H9 (cell line): ENCODE measurements at regions not wholly inside any gene's neighbourhood (a gene's known extent, or its start where the extent isn't known, plus 50 kb on each side); places are given as distances from the start of the nearest gene placed in this dataset.

Experiments used
- DNase-seq: peaks from one replicate; pipeline ENCODE4 v3.0.0-alpha.2; 2017
- H2AFZ ChIP-seq: one replicate; pipeline ENCODE4 v1.6.1; 2013; ENCODE audit warnings: mild to moderate bottlenecking, low read length, control low read depth, moderate library complexity
- H2AK5ac ChIP-seq: 2 replicates; pipeline ENCODE4 v1.6.1; 2013; ENCODE audit warnings: low read length, control low read depth, mixed read lengths; ENCODE audit not compliant: insufficient read length
- H2BK120ac ChIP-seq: one replicate; pipeline ENCODE4 v1.6.1; 2013; ENCODE audit warnings: low read depth, mild to moderate bottlenecking, low read length, control low read depth, inconsistent platforms; ENCODE audit not compliant: poor library complexity, severe bottlenecking
- H2BK12ac ChIP-seq: 2 replicates; pipeline ENCODE4 v1.6.1; 2013; ENCODE audit warnings: low read length, control low read depth, mixed read lengths, low read depth; ENCODE audit not compliant: insufficient read length
- H2BK15ac ChIP-seq: 2 replicates; pipeline ENCODE4 v1.6.1; 2013; ENCODE audit warnings: low read depth, low read length, control low read depth
- H2BK20ac ChIP-seq: one replicate; pipeline ENCODE4 v1.6.1; 2013; ENCODE audit warnings: low read depth, mild to moderate bottlenecking, low read length, control low read depth, inconsistent platforms; ENCODE audit not compliant: poor library complexity, severe bottlenecking
- H2BK5ac ChIP-seq: 2 replicates; pipeline ENCODE4 v1.6.1; 2013; ENCODE audit warnings: low read length, control low read depth, mixed read lengths; ENCODE audit not compliant: insufficient read length
- H3K14ac ChIP-seq: 2 replicates; pipeline ENCODE4 v1.6.1; 2013; ENCODE audit warnings: low read length, control low read depth; ENCODE audit not compliant: insufficient read depth
- H3K18ac ChIP-seq: 2 replicates; pipeline ENCODE4 v1.6.1; 2013; ENCODE audit warnings: low read depth, mild to moderate bottlenecking, mixed read lengths, low read length, control low read depth; ENCODE audit not compliant: insufficient read length
- H3K23ac ChIP-seq: 2 replicates; pipeline ENCODE4 v1.6.1; 2013; ENCODE audit warnings: low read length, control low read depth, mixed read lengths, low read depth; ENCODE audit not compliant: insufficient read length
- H3K23me2 ChIP-seq: 2 replicates; pipeline ENCODE4 v1.6.1; 2013; ENCODE audit warnings: low read depth, mild to moderate bottlenecking, mixed read lengths, low read length, control low read depth; ENCODE audit not compliant: insufficient read length, poor library complexity, severe bottlenecking
- H3K27ac ChIP-seq: 2 replicates; pipeline ENCODE4 v1.5.1; 2013; ENCODE audit warnings: low read length, control low read depth, mixed read lengths, low read depth; ENCODE audit not compliant: insufficient read length
- H3K27me3 ChIP-seq: 2 replicates; pipeline ENCODE4 v1.6.1; 2013; ENCODE audit warnings: low read length, control low read depth, inconsistent platforms; ENCODE audit not compliant: insufficient read depth
- H3K4ac ChIP-seq: 2 replicates; pipeline ENCODE4 v1.6.1; 2013; ENCODE audit warnings: low read depth, mild to moderate bottlenecking, control low read depth, inconsistent platforms, low read length, moderate library complexity
- H3K4me1 ChIP-seq: 2 replicates; pipeline ENCODE4 v1.6.1; 2013; ENCODE audit warnings: low read length, control low read depth, inconsistent platforms; ENCODE audit not compliant: insufficient read depth
- H3K4me2 ChIP-seq: 2 replicates; pipeline ENCODE4 v1.6.1; 2013; ENCODE audit warnings: low read length, control low read depth, mixed read lengths; ENCODE audit not compliant: insufficient read length, insufficient read depth
- H3K56ac ChIP-seq: 2 replicates; pipeline ENCODE4 v1.6.1; 2013; ENCODE audit warnings: low read depth, mild to moderate bottlenecking, mixed read lengths, low read length, control low read depth; ENCODE audit not compliant: insufficient read length
- H3K79me1 ChIP-seq: 2 replicates; pipeline ENCODE4 v1.6.1; 2013; ENCODE audit warnings: low read depth, mild to moderate bottlenecking, moderate library complexity, low read length, control low read depth, inconsistent platforms; ENCODE audit not compliant: insufficient read depth, poor library complexity, severe bottlenecking
- H3K79me2 ChIP-seq: 2 replicates; pipeline ENCODE4 v1.6.1; 2013; ENCODE audit warnings: low read length, control low read depth, inconsistent platforms; ENCODE audit not compliant: insufficient read depth
- H3K9ac ChIP-seq: 2 replicates; pipeline ENCODE4 v1.6.1; 2013; ENCODE audit warnings: low read length, control low read depth, mixed read lengths; ENCODE audit not compliant: insufficient read length; ENCODE audit errors: extremely low read depth
- H3K9me3 ChIP-seq: one replicate; pipeline ENCODE4 v1.6.1; 2013; ENCODE audit warnings: low read depth, low read length, inconsistent platforms; ENCODE audit not compliant: control insufficient read depth
- H3T11ph ChIP-seq: one replicate; pipeline ENCODE4 v1.6.1; 2013; ENCODE audit warnings: mild to moderate bottlenecking, low read length, control low read depth, inconsistent platforms
- H4K20me1 ChIP-seq: one replicate; pipeline ENCODE4 v1.6.1; 2013; ENCODE audit not compliant: control insufficient read depth, insufficient read length, insufficient read depth
- H4K5ac ChIP-seq: 2 replicates; pipeline ENCODE4 v1.6.1; 2013; ENCODE audit warnings: low read depth, mild to moderate bottlenecking, mixed read lengths, low read length, control low read depth; ENCODE audit not compliant: insufficient read length
- H4K8ac ChIP-seq: replicated peaks from 2 replicates; pipeline ENCODE4 v1.6.1; 2013; ENCODE audit warnings: low read length, control low read depth, mixed read lengths, low read depth; ENCODE audit not compliant: insufficient read length
- H4K91ac ChIP-seq: 2 replicates; pipeline ENCODE4 v1.6.1; 2013; ENCODE audit warnings: low read depth, mild to moderate bottlenecking, moderate library complexity, mixed read lengths, low read length, control low read depth; ENCODE audit not compliant: insufficient read length
- H3K27ac Mint-ChIP-seq, 3 experiments: 2 replicates in 2 of 3; 3 replicates in 1 of 3; pipeline ENCODE4 v1.8.0; 2020 to 2021; ENCODE audit warnings: mixed read lengths in 3 of 3, mild to moderate bottlenecking in 1 of 3, moderate library complexity in 1 of 3
- H3K27me3 Mint-ChIP-seq: 2 replicates; pipeline ENCODE4 v1.8.0; 2021; ENCODE audit warnings: low read depth, mild to moderate bottlenecking, moderate library complexity, mixed read lengths
- H3K36me3 Mint-ChIP-seq, 3 experiments: 2 replicates in 2 of 3; 3 replicates in 1 of 3; pipeline ENCODE4 v1.8.0; 2020 to 2021; ENCODE audit warnings: low read depth in 3 of 3, mixed read lengths in 3 of 3; ENCODE audit not compliant: insufficient read depth in 1 of 3
- H3K4me1 Mint-ChIP-seq, 2 experiments: 2 replicates each; pipeline ENCODE4 v1.8.0; 2020; ENCODE audit warnings: mixed read lengths in 2 of 2
- H3K4me3 Mint-ChIP-seq, 2 experiments: 2 replicates in 1 of 2; 3 replicates in 1 of 2; pipeline ENCODE4 v1.8.0; 2020 to 2021; ENCODE audit warnings: mild to moderate bottlenecking in 2 of 2, mixed read lengths in 2 of 2, moderate library complexity in 1 of 2
- H3K9me3 Mint-ChIP-seq, 2 experiments: 2 replicates in 1 of 2; 3 replicates in 1 of 2; pipeline ENCODE4 v1.8.0; 2020; ENCODE audit warnings: mild to moderate bottlenecking in 2 of 2, mixed read lengths in 2 of 2, moderate library complexity in 1 of 2
- CTCF ChIP-seq: fragments of 200-600 bp; sonication (generic); conservative IDR thresholded peaks from 3 replicates; pipeline ENCODE4 v1.8.0; 2021; ENCODE audit warnings: antibody characterized with exemption, mild to moderate bottlenecking
- WGBS: extraction: QIAGEN DNeasy Blood & Tissue Kit; methylation state at CpG from one replicate; pipeline ENCODE4 v1.1.7; 2013; ENCODE audit warnings: missing lambda C conversion rate, low lambda C conversion rate, mixed read lengths; ENCODE audit not compliant: insufficient read length; ENCODE audit errors: extremely low coverage; 5-methylcytosine and 5-hydroxymethylcytosine counted together

GRCh38 chr20:10928841-10929421 is 255.1 kb upstream of the JAG1 start:
- Histone ChIP-seq H3K79me1 (no peaks in the 10 kb centered on the region), H3K23me2 (no peaks in the 10 kb centered on the region), H2AFZ (no peak overlapping the region), H3K18ac (no peak overlapping the region), H3K9me3 (no peaks in the 10 kb centered on the region), H3K27me3 (no peaks in the 10 kb centered on the region), H4K5ac (no peak overlapping the region), H2BK12ac (no peak overlapping the region), H2BK120ac (no peak overlapping the region), H2AK5ac (no peak overlapping the region), H4K91ac (no peak overlapping the region), H3K9ac (no peak overlapping the region), H3K56ac (no peak overlapping the region), H4K8ac (no peak overlapping the region), H3K23ac (no peak overlapping the region), H3K4me1 (no peaks in the 10 kb centered on the region), H3T11ph (no peak overlapping the region), H3K79me2 (no peaks in the 10 kb centered on the region), H2BK20ac (no peak overlapping the region), H2BK15ac (no peak overlapping the region), H3K27ac (no peak overlapping the region), H3K4me2 (no peak overlapping the region), H3K4ac (no peak overlapping the region), H4K20me1 (no peaks in the 10 kb centered on the region), H2BK5ac (no peak overlapping the region), H3K14ac (no peak overlapping the region)
- WGBS = no CpG with 5 or more reads among the region's 2 CpGs
- TF ChIP-seq CTCF = no peak
- Mint-ChIP-seq H3K4me1 (peaks cover 3% of the 10 kb centered on the region in 2 experiments; a peak in 1 of 4 replicates), H3K4me3 (no peak overlapping the region), H3K9me3 (no peaks in the 10 kb centered on the region; a peak in 1 of 5 replicates), H3K27me3 (no peaks in the 10 kb centered on the region; the same call in 1 of the 2 replicates), H3K27ac (no peak overlapping the region), H3K36me3 (no peaks in the 10 kb centered on the region)
- no peak for DNase-seq
